Kidney (tissue), 13 donors: ENCODE measurements at regions not wholly inside any gene's neighbourhood (a gene's known extent, or its start where the extent isn't known, plus 50 kb on each side); places are given as distances from the start of the nearest gene placed in this dataset.

Experiments used
- DNase-seq, 5 donors: peaks; one replicate each; pipeline ENCODE4 v3.0.0-alpha.2; 2013 to 2020
- FAIRE-seq: peaks from 2 replicates; lab custom pipeline; 2012; peaks lifted over from hg19 to GRCh38; lab: Jason Lieb, UNC
- H3K27ac ChIP-seq, 2 donors: one replicate each; pipeline ENCODE4 v1.7.0; 2013; ENCODE audit warnings: low read depth in 2 of 2, low read length in 2 of 2, inconsistent platforms in 1 of 2
- H3K27me3 ChIP-seq: one replicate; pipeline ENCODE4 v1.7.1; 2013; ENCODE audit warnings: low read length, inconsistent platforms; ENCODE audit not compliant: control insufficient read depth, insufficient read depth
- H3K36me3 ChIP-seq, 3 donors: one replicate each; pipeline versions ENCODE4 v1.7.0 to v1.7.1; 2013; ENCODE audit warnings: low read length in 3 of 3, control low read depth in 1 of 3, inconsistent platforms in 1 of 3; ENCODE audit not compliant: insufficient read depth in 3 of 3, control insufficient read depth in 2 of 3
- H3K4me1 ChIP-seq, 3 donors: one replicate each; pipeline versions ENCODE4 v1.7.0 to v1.7.1; 2013; ENCODE audit warnings: low read length in 3 of 3, inconsistent platforms in 1 of 3, low read depth in 1 of 3; ENCODE audit not compliant: control insufficient read depth in 2 of 3, insufficient read depth in 2 of 3
- H3K4me3 ChIP-seq, 3 donors: one replicate each; pipeline versions ENCODE4 v1.7.0 to v1.8.1; 2013; ENCODE audit warnings: low read length in 3 of 3, control low read depth in 1 of 3, inconsistent platforms in 1 of 3
- H3K9ac ChIP-seq, 3 donors: one replicate each; pipeline versions ENCODE4 v1.7.0 to v1.7.1; 2013; ENCODE audit warnings: low read length in 3 of 3, control low read depth in 1 of 3, inconsistent platforms in 1 of 3
- H3K9me3 ChIP-seq, 3 donors: one replicate each; pipeline versions ENCODE4 v1.7.0 to v1.7.1; 2013; ENCODE audit warnings: low read length in 3 of 3, control low read depth in 1 of 3, inconsistent platforms in 1 of 3; ENCODE audit not compliant: control insufficient read depth in 2 of 3, insufficient read depth in 1 of 3
- intact Hi-C: fragments of 100-400 bp; cut with DNase I; formaldehyde crosslinking; loops from one replicate; pipeline ENCODE4 v1.11.1; 2022
- TF ChIP-seq, protein P1 (sequence below): IDR thresholded peaks from 3 replicates; pipeline ENCODE4 v1.5.1; 2012; ENCODE audit warnings: mild to moderate bottlenecking, moderate library complexity, borderline replicate concordance; ENCODE audit not compliant: insufficient read depth; ENCODE audit errors: extremely low read depth
- donor health status: control.
- donor health status: control.
- donor health status: control.
- donor health status: control.
- donor health status: control.
- donor health status: DM: yes; HTN: yes; CAD: no.
- donor health status: Normal renal cell carcinoma (clear cell type).

DNA sequence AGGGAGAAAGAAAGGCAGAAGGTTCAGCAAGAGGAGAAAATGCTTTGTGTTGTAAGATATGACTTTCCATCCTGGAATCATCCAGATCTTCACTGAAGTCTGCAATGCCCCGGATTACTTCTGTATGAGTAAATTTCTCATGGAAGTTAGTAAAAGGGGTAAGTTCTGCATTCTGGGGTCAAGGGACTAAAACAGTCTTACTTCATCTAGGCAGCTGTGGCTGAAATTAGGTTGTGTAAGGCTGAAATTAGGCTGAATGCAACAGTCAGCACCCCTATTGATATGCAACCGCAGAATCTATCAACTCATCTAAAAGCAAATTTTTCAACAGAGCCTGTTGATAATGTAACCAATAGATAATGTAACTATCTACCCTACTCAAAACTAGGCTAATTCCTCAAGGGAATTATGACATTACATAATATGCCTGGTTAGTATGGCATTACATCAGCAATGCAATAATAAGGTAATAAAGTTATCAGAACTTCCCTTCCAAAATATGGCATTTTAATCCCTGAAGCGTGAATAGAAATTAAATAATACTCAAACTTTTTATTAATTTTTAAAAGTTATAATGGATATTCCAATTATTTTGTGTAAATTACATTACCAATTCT is 671.7 kb upstream of the CITED2 start:
- TF ChIP-seq, protein P1, sequence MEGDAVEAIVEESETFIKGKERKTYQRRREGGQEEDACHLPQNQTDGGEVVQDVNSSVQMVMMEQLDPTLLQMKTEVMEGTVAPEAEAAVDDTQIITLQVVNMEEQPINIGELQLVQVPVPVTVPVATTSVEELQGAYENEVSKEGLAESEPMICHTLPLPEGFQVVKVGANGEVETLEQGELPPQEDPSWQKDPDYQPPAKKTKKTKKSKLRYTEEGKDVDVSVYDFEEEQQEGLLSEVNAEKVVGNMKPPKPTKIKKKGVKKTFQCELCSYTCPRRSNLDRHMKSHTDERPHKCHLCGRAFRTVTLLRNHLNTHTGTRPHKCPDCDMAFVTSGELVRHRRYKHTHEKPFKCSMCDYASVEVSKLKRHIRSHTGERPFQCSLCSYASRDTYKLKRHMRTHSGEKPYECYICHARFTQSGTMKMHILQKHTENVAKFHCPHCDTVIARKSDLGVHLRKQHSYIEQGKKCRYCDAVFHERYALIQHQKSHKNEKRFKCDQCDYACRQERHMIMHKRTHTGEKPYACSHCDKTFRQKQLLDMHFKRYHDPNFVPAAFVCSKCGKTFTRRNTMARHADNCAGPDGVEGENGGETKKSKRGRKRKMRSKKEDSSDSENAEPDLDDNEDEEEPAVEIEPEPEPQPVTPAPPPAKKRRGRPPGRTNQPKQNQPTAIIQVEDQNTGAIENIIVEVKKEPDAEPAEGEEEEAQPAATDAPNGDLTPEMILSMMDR: no peak
- H3K9ac ChIP-seq: no peak overlapping the region
- DNase-seq (no peak), FAIRE-seq (peak; percentile 80)
- intact Hi-C loops: no loop called here
- no peaks in the 10 kb centered on the region for H3K36me3 ChIP-seq
- H3K27me3 ChIP-seq: no peaks in the 10 kb centered on the region
- no peak overlapping the region for H3K4me3 ChIP-seq
- no peaks in the 10 kb centered on the region for H3K9me3 ChIP-seq
- no peak overlapping the region for H3K27ac ChIP-seq
- no peaks in the 10 kb centered on the region for H3K4me1 ChIP-seq

DNA sequence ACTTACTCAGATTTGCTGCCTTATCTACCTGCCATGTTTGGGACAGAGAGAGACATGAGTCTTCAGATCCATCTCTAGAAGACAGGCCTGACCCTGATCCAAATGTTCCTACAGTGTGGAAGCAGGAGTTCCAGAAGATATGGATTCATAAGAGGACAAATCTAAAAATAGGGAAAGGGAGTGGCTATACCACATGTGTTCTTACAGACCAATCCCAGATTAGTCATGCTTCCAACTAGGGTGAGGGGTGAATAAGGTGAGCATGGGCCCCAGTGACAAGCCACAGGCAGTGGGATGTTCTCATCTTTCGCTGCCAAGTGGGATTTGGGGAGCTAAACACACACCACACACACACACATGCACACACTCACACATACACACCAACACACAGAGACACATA is 670.7 kb upstream of the CITED2 start:
- H3K27ac ChIP-seq: no peak overlapping the region
- no peaks in the 10 kb centered on the region for H3K4me1 ChIP-seq
- TF ChIP-seq, protein P1: no peak
- no peak overlapping the region for H3K4me3 ChIP-seq
- no peaks in the 10 kb centered on the region for H3K27me3 ChIP-seq
- intact Hi-C loops: no loop called here
- no peaks in the 10 kb centered on the region for H3K9me3 ChIP-seq
- no peaks in the 10 kb centered on the region for H3K36me3 ChIP-seq
- H3K9ac ChIP-seq: no peak overlapping the region
- DNase-seq (no peak), FAIRE-seq (no peak)

DNA sequence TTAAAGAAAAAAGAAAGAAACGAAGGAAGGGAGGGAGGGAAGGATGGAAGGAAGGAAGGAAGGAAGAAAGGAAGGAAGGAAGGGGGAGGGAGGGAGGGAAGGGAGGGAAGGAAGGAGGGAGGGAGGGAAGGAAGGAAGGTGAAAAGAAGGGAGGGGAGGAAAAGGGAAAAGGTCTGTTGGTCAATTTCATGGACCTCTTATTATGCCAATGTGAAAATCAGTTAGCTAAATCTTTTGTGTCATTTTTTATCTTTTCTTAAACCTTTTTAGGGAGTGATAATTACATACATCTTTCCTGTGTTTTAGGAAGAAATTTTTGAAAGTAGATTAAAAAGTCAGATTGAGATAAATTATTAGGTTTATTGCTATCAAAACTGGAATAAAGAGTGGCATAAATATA is 670.2 kb upstream of the CITED2 start:
- TF ChIP-seq, protein P1: no peak
- FAIRE-seq (no peak), DNase-seq (no peak)
- Histone ChIP-seq H3K27me3 (no peaks in the 10 kb centered on the region), H3K9me3 (no peaks in the 10 kb centered on the region), H3K9ac (no peak overlapping the region), H3K4me1 (no peaks in the 10 kb centered on the region), H3K27ac (no peak overlapping the region), H3K36me3 (no peaks in the 10 kb centered on the region), H3K4me3 (no peak overlapping the region)
- intact Hi-C loops: no loop called here
